ENCODE measurements at regions not wholly inside any gene's neighbourhood (a gene's known extent, or its start where the extent isn't known, plus 50 kb on each side); places are given as distances from the start of the nearest gene placed in this dataset.
"Not testable (repeated sequence)": the region's sequence is repeated elsewhere in the genome, so short reads cannot be mapped to it uniquely, and the experiment has no call there.

- Histone ChIP-seq H3K36me3 (ENCODE audit: control insufficient read depth, insufficient read depth, low read length) (no peaks in the 10 kb centered on the region), H3K27ac (ENCODE audit: insufficient read depth, low read length) (no peak overlapping the region), H2AFZ (ENCODE audit: low read length) (no peak overlapping the region), H3K79me2 (ENCODE audit: control insufficient read depth, insufficient read depth, low read length) (no peaks in the 10 kb centered on the region), H3K27me3 (ENCODE audit: control insufficient read depth, insufficient read depth, low read length) (no peaks in the 10 kb centered on the region), H4K20me1 (ENCODE audit: control insufficient read depth, extremely low read depth, insufficient read depth, low read length) (no peaks in the 10 kb centered on the region), H3K4me1 (ENCODE audit: control insufficient read depth, extremely low read depth, insufficient read depth, low read length) (no peaks in the 10 kb centered on the region), H3K4me3 (replicated peaks in 1 of 4; ENCODE audit: control extremely low read depth in 1 of 4, insufficient read depth in 1 of 4, low read depth in 3 of 4, low read length in 4 of 4) (no peak overlapping the region), H3K9ac (ENCODE audit: insufficient read depth, low read length) (no peak overlapping the region), H3K9me3 (ENCODE audit: control insufficient read depth, insufficient read depth, low read depth, low read length) (no peaks in the 10 kb centered on the region), H3K4me2 (ENCODE audit: extremely low read depth, insufficient read depth, low read length) (no peak overlapping the region)
- TF ChIP-seq CTCF (conservative IDR thresholded peaks at IDR 0.05 in 1 of 2, IDR thresholded peaks at IDR 0.05 in 1 of 2; ENCODE audit: low read depth in 1 of 2, low read length in 2 of 2) = no peak
- no peak for TF ChIP-seq EZH2 (IDR thresholded peaks at IDR 0.05; ENCODE audit: low read length, missing control alignments)
- DNase-seq (ENCODE audit: low read depth in 2 of 2) = no peak
These were observed 1718.6 kb downstream of the SUCLG1 start for GRCh38 chr2:82740527-82740926.

- H3K27me3 ChIP-seq (ENCODE audit: control insufficient read depth, insufficient read depth, low read length); H3K36me3 ChIP-seq (ENCODE audit: control insufficient read depth, insufficient read depth, low read length); H3K4me3 ChIP-seq (replicated peaks in 1 of 4; ENCODE audit: control extremely low read depth in 1 of 4, insufficient read depth in 1 of 4, low read depth in 3 of 4, low read length in 4 of 4); H3K79me2 ChIP-seq (ENCODE audit: control insufficient read depth, insufficient read depth, low read length); H3K4me1 ChIP-seq (ENCODE audit: control insufficient read depth, extremely low read depth, insufficient read depth, low read length); H3K27ac ChIP-seq (ENCODE audit: insufficient read depth, low read length); H3K9ac ChIP-seq (ENCODE audit: insufficient read depth, low read length); H2AFZ ChIP-seq (ENCODE audit: low read length); DNase-seq (ENCODE audit: low read depth in 2 of 2); H3K4me2 ChIP-seq (ENCODE audit: extremely low read depth, insufficient read depth, low read length); H3K9me3 ChIP-seq (ENCODE audit: control insufficient read depth, insufficient read depth, low read depth, low read length); H4K20me1 ChIP-seq (ENCODE audit: control insufficient read depth, extremely low read depth, insufficient read depth, low read length): not testable (repeated sequence)
These were observed 1721.1 kb downstream of the SUCLG1 start for GRCh38 chr2:82737965-82738364.

GRCh38 chr2:82735336-82735735, 1723.7 kb downstream of the SUCLG1 start:
- Histone ChIP-seq H4K20me1 (ENCODE audit: control insufficient read depth, extremely low read depth, insufficient read depth, low read length) (no peaks in the 10 kb centered on the region), H3K4me3 (replicated peaks in 1 of 4; ENCODE audit: control extremely low read depth in 1 of 4, insufficient read depth in 1 of 4, low read depth in 3 of 4, low read length in 4 of 4) (no peak overlapping the region), H3K9ac (ENCODE audit: insufficient read depth, low read length) (no peak overlapping the region), H3K4me1 (ENCODE audit: control insufficient read depth, extremely low read depth, insufficient read depth, low read length) (no peaks in the 10 kb centered on the region), H3K36me3 (ENCODE audit: control insufficient read depth, insufficient read depth, low read length) (no peaks in the 10 kb centered on the region), H3K4me2 (ENCODE audit: extremely low read depth, insufficient read depth, low read length) (no peak overlapping the region), H3K27me3 (ENCODE audit: control insufficient read depth, insufficient read depth, low read length) (no peaks in the 10 kb centered on the region), H3K27ac (ENCODE audit: insufficient read depth, low read length) (no peak overlapping the region), H3K79me2 (ENCODE audit: control insufficient read depth, insufficient read depth, low read length) (no peaks in the 10 kb centered on the region), H2AFZ (ENCODE audit: low read length) (no peak overlapping the region), H3K9me3 (ENCODE audit: control insufficient read depth, insufficient read depth, low read depth, low read length) (no peaks in the 10 kb centered on the region)
- DNase-seq (ENCODE audit: low read depth in 2 of 2) = no peak
- TF ChIP-seq EZH2 (IDR thresholded peaks at IDR 0.05; ENCODE audit: low read length, missing control alignments) (no peak), CTCF (conservative IDR thresholded peaks at IDR 0.05 in 1 of 2, IDR thresholded peaks at IDR 0.05 in 1 of 2; ENCODE audit: low read depth in 1 of 2, low read length in 2 of 2) (no peak)

- Histone ChIP-seq H3K9ac (ENCODE audit: insufficient read depth, low read length) (no peak overlapping the region), H3K27ac (ENCODE audit: insufficient read depth, low read length) (no peak overlapping the region), H4K20me1 (ENCODE audit: control insufficient read depth, extremely low read depth, insufficient read depth, low read length) (no peaks in the 10 kb centered on the region), H3K27me3 (ENCODE audit: control insufficient read depth, insufficient read depth, low read length) (no peaks in the 10 kb centered on the region), H3K4me3 (replicated peaks in 1 of 4; ENCODE audit: control extremely low read depth in 1 of 4, insufficient read depth in 1 of 4, low read depth in 3 of 4, low read length in 4 of 4) (no peak overlapping the region), H3K9me3 (ENCODE audit: control insufficient read depth, insufficient read depth, low read depth, low read length) (no peaks in the 10 kb centered on the region), H3K36me3 (ENCODE audit: control insufficient read depth, insufficient read depth, low read length) (no peaks in the 10 kb centered on the region), H2AFZ (ENCODE audit: low read length) (no peak overlapping the region), H3K79me2 (ENCODE audit: control insufficient read depth, insufficient read depth, low read length) (no peaks in the 10 kb centered on the region), H3K4me2 (ENCODE audit: extremely low read depth, insufficient read depth, low read length) (no peak overlapping the region), H3K4me1 (ENCODE audit: control insufficient read depth, extremely low read depth, insufficient read depth, low read length) (no peaks in the 10 kb centered on the region)
- DNase-seq (ENCODE audit: low read depth in 2 of 2) = no peak
- TF ChIP-seq CTCF (conservative IDR thresholded peaks at IDR 0.05 in 1 of 2, IDR thresholded peaks at IDR 0.05 in 1 of 2; ENCODE audit: low read depth in 1 of 2, low read length in 2 of 2) (no peak), EZH2 (IDR thresholded peaks at IDR 0.05; ENCODE audit: low read length, missing control alignments) (no peak)
These were observed 1727.3 kb downstream of the SUCLG1 start for GRCh38 chr2:82731824-82732223.

All from fibroblast of lung (primary cell).